ENCODE measurements at regions not wholly inside any gene's neighbourhood (a gene's known extent, or its start where the extent isn't known, plus 50 kb on each side); places are given as distances from the start of the nearest gene placed in this dataset.

GRCh38 chr17:52389632-52390031 is 231.1 kb upstream of the CA10 start:
- DNase-seq (ENCODE audit: low spot score): no peak

- no peak for DNase-seq (ENCODE audit: low spot score)
Measured at GRCh38 chr17:52388941-52389340, 230.4 kb upstream of the CA10 start.

GRCh38 chr17:52384695-52385094 is 226.2 kb upstream of the CA10 start:
- DNase-seq (ENCODE audit: low spot score): no peak

- peak; percentile 83 for DNase-seq (ENCODE audit: low spot score)
Measured at GRCh38 chr17:52383493-52384100, 225.1 kb upstream of the CA10 start.

- DNase-seq (ENCODE audit: low spot score): no peak
Measured at GRCh38 chr17:52378860-52379259, 220.3 kb upstream of the CA10 start.

- no peak for DNase-seq (ENCODE audit: low spot score)
Measured at GRCh38 chr17:52376137-52376536, 217.6 kb upstream of the CA10 start.

- DNase-seq (ENCODE audit: low spot score): no peak
Measured at GRCh38 chr17:52368886-52369285, 210.4 kb upstream of the CA10 start.

GRCh38 chr17:52357854-52358253 is 199.3 kb upstream of the CA10 start:
- no peak for DNase-seq (ENCODE audit: low spot score)

GRCh38 chr17:52336796-52337195 is 178.3 kb upstream of the CA10 start:
- DNase-seq (ENCODE audit: low spot score): no peak

- no peak for DNase-seq (ENCODE audit: low spot score)
Measured at GRCh38 chr17:52306314-52306713, 147.8 kb upstream of the CA10 start.

GRCh38 chr17:52298881-52299280 is 140.4 kb upstream of the CA10 start:
- DNase-seq (ENCODE audit: low spot score): no peak

- DNase-seq (ENCODE audit: low spot score): peak; percentile 47
Measured at GRCh38 chr17:52297230-52298010, 138.9 kb upstream of the CA10 start.

GRCh38 chr17:52294301-52294700 is 135.8 kb upstream of the CA10 start:
- DNase-seq (ENCODE audit: low spot score): no peak

GRCh38 chr17:52287611-52288010 is 129.1 kb upstream of the CA10 start:
- DNase-seq (ENCODE audit: low spot score): no peak

- no peak for DNase-seq (ENCODE audit: low spot score)
Measured at GRCh38 chr17:52283872-52284271, 125.4 kb upstream of the CA10 start.

- no peak for DNase-seq (ENCODE audit: low spot score)
Measured at GRCh38 chr17:52276381-52277008, 118.0 kb upstream of the CA10 start.

GRCh38 chr17:52271781-52272180 is 113.3 kb upstream of the CA10 start:
- DNase-seq (ENCODE audit: low spot score): no peak

- DNase-seq (ENCODE audit: low spot score): no peak
Measured at GRCh38 chr17:52255347-52255746, 96.8 kb upstream of the CA10 start.

- DNase-seq (ENCODE audit: low spot score): no peak
Measured at GRCh38 chr17:52244689-52245088, 86.2 kb upstream of the CA10 start.

GRCh38 chr17:52242268-52242667 is 83.8 kb upstream of the CA10 start:
- DNase-seq (ENCODE audit: low spot score): no peak

GRCh38 chr17:52237151-52237550 is 78.6 kb upstream of the CA10 start:
- no peak for DNase-seq (ENCODE audit: low spot score)

- DNase-seq (ENCODE audit: low spot score): no peak
Measured at GRCh38 chr17:52235516-52235915, 77.0 kb upstream of the CA10 start.

GRCh38 chr17:52233632-52234031 is 75.1 kb upstream of the CA10 start:
- DNase-seq (ENCODE audit: low spot score): no peak

All from RKO (cell line).